ENCODE measurements at regions not wholly inside any gene's neighbourhood (a gene's known extent, or its start where the extent isn't known, plus 50 kb on each side); places are given as distances from the start of the nearest gene placed in this dataset.
"Not testable (repeated sequence)": the region's sequence is repeated elsewhere in the genome, so short reads cannot be mapped to it uniquely, and the experiment has no call there.

DNA sequence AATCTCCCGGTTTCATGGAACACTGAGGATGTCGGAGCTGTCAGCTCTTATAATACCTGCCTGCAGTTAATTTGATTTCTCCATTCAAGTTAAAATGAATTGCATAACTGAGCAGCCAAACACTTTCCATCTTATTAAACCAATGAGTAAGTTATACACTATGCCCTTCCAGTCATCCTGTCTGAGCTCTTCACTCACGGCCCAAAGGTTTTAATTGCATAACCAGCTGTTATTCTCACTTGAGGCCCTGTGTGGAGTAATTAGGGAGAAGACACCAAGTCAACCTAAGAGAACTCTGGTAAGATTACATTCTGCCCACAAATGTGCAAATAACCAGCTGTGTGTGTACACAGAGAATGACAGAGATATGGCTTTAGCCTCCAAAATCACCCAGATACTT, 303.5 kb downstream of the TBC1D4 start:
- ATAC-seq (no peak), DNase-seq (no peak)
- Histone ChIP-seq H3K9me3 (no peaks in the 10 kb centered on the region), H3K27me3 (ENCODE audit: low read depth) (no peaks in the 10 kb centered on the region), H3K4me3 (no peak overlapping the region), H3K36me3 (no peaks in the 10 kb centered on the region), H3K27ac (no peak overlapping the region), H3K4me1 (no peaks in the 10 kb centered on the region)
- intact Hi-C loops (cut with DNase I) = no loop called here
- TF ChIP-seq, protein P1, sequence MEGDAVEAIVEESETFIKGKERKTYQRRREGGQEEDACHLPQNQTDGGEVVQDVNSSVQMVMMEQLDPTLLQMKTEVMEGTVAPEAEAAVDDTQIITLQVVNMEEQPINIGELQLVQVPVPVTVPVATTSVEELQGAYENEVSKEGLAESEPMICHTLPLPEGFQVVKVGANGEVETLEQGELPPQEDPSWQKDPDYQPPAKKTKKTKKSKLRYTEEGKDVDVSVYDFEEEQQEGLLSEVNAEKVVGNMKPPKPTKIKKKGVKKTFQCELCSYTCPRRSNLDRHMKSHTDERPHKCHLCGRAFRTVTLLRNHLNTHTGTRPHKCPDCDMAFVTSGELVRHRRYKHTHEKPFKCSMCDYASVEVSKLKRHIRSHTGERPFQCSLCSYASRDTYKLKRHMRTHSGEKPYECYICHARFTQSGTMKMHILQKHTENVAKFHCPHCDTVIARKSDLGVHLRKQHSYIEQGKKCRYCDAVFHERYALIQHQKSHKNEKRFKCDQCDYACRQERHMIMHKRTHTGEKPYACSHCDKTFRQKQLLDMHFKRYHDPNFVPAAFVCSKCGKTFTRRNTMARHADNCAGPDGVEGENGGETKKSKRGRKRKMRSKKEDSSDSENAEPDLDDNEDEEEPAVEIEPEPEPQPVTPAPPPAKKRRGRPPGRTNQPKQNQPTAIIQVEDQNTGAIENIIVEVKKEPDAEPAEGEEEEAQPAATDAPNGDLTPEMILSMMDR (IDR thresholded peaks at IDR 0.05) = no peak

DNA sequence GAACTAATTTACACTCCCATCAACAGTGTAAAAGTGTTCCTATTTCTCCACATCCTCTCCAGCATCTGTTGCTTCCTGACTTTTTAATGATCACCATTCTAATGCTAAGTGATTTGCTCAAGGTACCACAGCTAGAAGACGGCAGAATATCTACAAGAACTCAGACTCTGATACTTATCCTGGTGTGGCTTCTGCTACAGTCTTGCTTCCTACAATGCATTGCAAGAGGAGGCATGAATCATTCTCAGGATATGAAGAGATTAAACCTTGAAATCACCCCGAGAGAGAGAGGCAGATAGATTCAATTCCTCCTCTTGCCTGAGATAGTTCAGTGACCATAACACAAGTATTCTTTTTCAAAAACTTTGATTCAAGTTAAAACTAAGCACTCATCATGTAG, 306.4 kb downstream of the TBC1D4 start:
- TF ChIP-seq, protein P1 (IDR thresholded peaks at IDR 0.05) = no peak

DNA sequence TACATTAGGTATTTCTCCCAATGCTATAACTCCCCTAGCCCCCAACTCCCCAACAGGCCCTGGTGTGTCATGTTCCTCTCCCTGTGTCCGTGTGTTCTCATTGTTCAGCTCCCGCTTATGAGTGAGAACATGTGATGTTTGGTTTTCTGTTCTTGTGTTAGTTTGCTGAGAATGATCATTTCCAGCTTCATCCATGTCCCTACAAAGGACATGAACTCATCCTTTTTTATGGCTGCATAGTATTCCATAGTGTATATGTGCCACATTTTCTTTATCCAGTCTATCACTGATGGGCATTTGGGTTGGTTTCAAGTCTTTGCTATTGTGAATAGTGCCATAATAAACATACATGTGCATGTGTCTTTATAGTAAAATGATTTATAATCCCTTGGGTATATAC, 306.9 kb downstream of the TBC1D4 start:
- H3K4me3 ChIP-seq; ATAC-seq; H3K36me3 ChIP-seq; H3K4me1 ChIP-seq; DNase-seq; H3K27me3 ChIP-seq (ENCODE audit: low read depth); H3K9me3 ChIP-seq; H3K27ac ChIP-seq; intact Hi-C loops (cut with DNase I): not testable (repeated sequence)

More for the DNA sequence above, 306.4 kb downstream of the TBC1D4 start:
- DNase-seq (no peak), ATAC-seq (no peak)
- H3K27ac ChIP-seq = no peak overlapping the region
- H3K9me3 ChIP-seq = no peaks in the 10 kb centered on the region
- H3K4me3 ChIP-seq = no peak overlapping the region
- H3K27me3 ChIP-seq (ENCODE audit: low read depth) = no peaks in the 10 kb centered on the region
- intact Hi-C loops (cut with DNase I) = no loop called here
- no peaks in the 10 kb centered on the region for H3K4me1 ChIP-seq
- no peaks in the 10 kb centered on the region for H3K36me3 ChIP-seq

DNA sequence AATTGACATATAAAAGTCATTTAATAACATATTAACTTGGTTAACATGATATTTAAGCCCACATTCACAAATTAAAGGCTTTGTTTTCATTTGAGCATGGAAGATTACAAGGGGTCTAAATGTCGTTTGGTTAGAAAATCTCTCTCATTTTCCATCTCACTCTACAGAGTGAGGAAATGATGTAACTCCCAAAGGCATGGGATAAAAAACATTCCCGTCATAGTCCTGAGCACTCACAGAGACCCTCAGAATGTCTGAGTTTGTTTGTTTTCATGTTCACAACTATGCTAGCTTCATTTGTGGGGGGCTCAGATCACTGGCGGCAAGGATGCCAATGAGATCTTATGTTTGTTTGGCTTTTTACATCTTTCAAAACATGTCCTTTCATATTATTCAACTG, 307.5 kb downstream of the TBC1D4 start:
- H3K4me3 ChIP-seq = no peak overlapping the region
- ATAC-seq (no peak), DNase-seq (no peak)
- TF ChIP-seq, protein P1 (IDR thresholded peaks at IDR 0.05) = no peak
- H3K27me3 ChIP-seq (ENCODE audit: low read depth) = no peaks in the 10 kb centered on the region
- H3K4me1 ChIP-seq = no peaks in the 10 kb centered on the region
- no peaks in the 10 kb centered on the region for H3K36me3 ChIP-seq
- intact Hi-C loops (cut with DNase I) = no loop called here
- no peaks in the 10 kb centered on the region for H3K9me3 ChIP-seq
- H3K27ac ChIP-seq = no peak overlapping the region

DNA sequence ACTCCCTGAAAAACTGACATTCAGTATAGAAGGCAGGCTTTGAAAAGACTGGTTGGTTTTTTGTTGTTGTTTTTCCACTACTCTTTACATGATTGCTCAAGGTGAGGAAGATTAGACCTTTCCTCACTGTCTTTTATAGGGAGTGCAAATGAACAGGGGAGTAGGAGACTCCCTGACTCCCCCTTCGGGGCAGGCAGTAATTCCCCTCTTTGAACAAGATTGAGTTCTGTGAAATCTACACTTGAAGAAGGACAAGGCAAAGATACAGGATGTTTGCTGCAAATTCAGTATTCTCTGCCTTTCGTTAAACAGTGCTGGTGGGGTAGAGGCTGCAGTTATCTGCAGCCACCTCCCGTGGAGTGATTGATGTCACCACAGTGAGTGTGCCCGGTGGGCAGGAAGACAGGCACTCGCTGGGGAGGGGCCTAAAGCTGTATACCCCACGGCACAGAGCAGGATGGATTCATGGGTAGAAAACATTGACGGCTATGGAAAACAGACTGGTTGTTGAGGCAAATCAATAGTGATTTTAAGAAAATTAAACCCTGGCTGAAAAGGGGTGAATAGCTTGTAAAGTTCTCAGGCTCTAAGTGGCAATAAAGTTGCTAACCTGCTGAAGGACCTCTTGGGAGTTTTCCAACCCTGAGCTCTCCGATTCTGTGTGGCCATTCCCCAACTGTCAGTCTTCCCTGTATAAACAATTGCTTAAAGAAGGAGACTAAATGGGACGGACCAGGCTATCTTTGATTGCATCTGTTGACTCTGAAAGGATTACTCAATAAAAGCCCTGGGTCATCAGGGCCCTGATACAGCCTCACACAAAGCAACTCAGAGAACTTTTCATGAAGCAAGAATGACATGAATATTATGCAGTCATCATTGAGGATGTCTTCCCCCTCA, 308.3 kb downstream of the TBC1D4 start:
- TF ChIP-seq, protein P1 (IDR thresholded peaks at IDR 0.05) = no peak
- intact Hi-C loops (cut with DNase I) = no loop called here
- Histone ChIP-seq H3K4me1 (no peaks in the 10 kb centered on the region), H3K4me3 (no peak overlapping the region), H3K36me3 (no peaks in the 10 kb centered on the region), H3K27me3 (ENCODE audit: low read depth) (no peaks in the 10 kb centered on the region), H3K27ac (no peak overlapping the region), H3K9me3 (no peaks in the 10 kb centered on the region)
- no peak for DNase-seq
- ATAC-seq = no peak

DNA sequence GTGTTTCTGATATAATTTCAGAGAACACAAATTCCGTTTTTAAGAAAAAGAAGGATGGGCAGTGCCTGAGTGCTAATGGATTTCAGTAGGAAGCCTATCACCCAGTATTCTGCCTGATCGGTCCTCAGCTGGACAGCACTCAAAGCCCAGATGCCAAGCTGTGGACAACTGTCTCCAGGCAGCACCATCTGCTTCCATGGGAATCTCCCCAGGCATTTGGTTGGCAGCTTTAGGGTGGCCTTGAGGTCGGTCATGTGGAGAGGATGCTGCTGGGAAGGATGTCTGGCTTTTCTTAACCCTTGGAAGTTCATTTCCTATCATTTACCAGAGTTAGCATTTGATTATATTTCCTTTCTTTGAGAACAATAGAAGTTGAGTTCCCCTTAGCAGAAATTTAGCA, 311.7 kb downstream of the TBC1D4 start:
- Histone ChIP-seq H3K27ac (no peak overlapping the region), H3K27me3 (ENCODE audit: low read depth) (no peaks in the 10 kb centered on the region), H3K4me3 (no peak overlapping the region), H3K9me3 (no peaks in the 10 kb centered on the region), H3K4me1 (no peaks in the 10 kb centered on the region), H3K36me3 (no peaks in the 10 kb centered on the region)
- TF ChIP-seq, protein P1 (IDR thresholded peaks at IDR 0.05) = no peak
- ATAC-seq (no peak), DNase-seq (no peak)
- intact Hi-C loops (cut with DNase I) = no loop called here

Measured in lower lobe of right lung (tissue), 2 donors.